ENCODE measurements at regions not wholly inside any gene's neighbourhood (a gene's known extent, or its start where the extent isn't known, plus 50 kb on each side); places are given as distances from the start of the nearest gene placed in this dataset.
"Not testable (repeated sequence)": the region's sequence is repeated elsewhere in the genome, so short reads cannot be mapped to it uniquely, and the experiment has no call there.

GRCh38 chr7:123321578-123321977, 121.8 kb upstream of the SLC13A1 start:
- not testable (repeated sequence) for DNase-seq

- no peak for DNase-seq
These were observed 120.1 kb upstream of the SLC13A1 start for GRCh38 chr7:123319911-123320310.

- DNase-seq, result no peak
These were observed 115.1 kb upstream of the SLC13A1 start for GRCh38 chr7:123314886-123315285.

GRCh38 chr7:123308254-123308951, 108.6 kb upstream of the SLC13A1 start:
- no peak for DNase-seq

- DNase-seq, result no peak
These were observed 106.1 kb upstream of the SLC13A1 start for GRCh38 chr7:123305840-123306375.

GRCh38 chr7:123303926-123304325, 104.2 kb upstream of the SLC13A1 start:
- DNase-seq, result no peak

GRCh38 chr7:123296965-123297364, 97.2 kb upstream of the SLC13A1 start:
- no peak for DNase-seq

- DNase-seq, result no peak
These were observed 93.9 kb upstream of the SLC13A1 start for GRCh38 chr7:123293710-123294109.

GRCh38 chr7:123292227-123292626, 92.5 kb upstream of the SLC13A1 start:
- no peak for DNase-seq

- DNase-seq, result no peak
These were observed 89.4 kb upstream of the SLC13A1 start for GRCh38 chr7:123289200-123289599.

- no peak for DNase-seq
These were observed 85.4 kb upstream of the SLC13A1 start for GRCh38 chr7:123285076-123285700.

- no peak for DNase-seq
These were observed 83.6 kb upstream of the SLC13A1 start for GRCh38 chr7:123283373-123283772.

- DNase-seq, result no peak
These were observed 82.4 kb upstream of the SLC13A1 start for GRCh38 chr7:123282181-123282580.

- no peak for DNase-seq
These were observed 80.2 kb upstream of the SLC13A1 start for GRCh38 chr7:123279949-123280348.

GRCh38 chr7:123275036-123275753, 75.4 kb upstream of the SLC13A1 start:
- DNase-seq, result no peak

GRCh38 chr7:123273185-123273584, 73.4 kb upstream of the SLC13A1 start:
- no peak for DNase-seq

GRCh38 chr7:123271856-123272255, 72.1 kb upstream of the SLC13A1 start:
- DNase-seq, result no peak

- no peak for DNase-seq
These were observed 71.5 kb upstream of the SLC13A1 start for GRCh38 chr7:123271231-123271630.

- DNase-seq, result no peak
These were observed 70.8 kb upstream of the SLC13A1 start for GRCh38 chr7:123270570-123270969.

GRCh38 chr7:123265853-123266252, 66.1 kb upstream of the SLC13A1 start:
- DNase-seq, result no peak

- DNase-seq, result not testable (repeated sequence)
These were observed 65.1 kb upstream of the SLC13A1 start for GRCh38 chr7:123264820-123265219.

- no peak for DNase-seq
These were observed 60.7 kb upstream of the SLC13A1 start for GRCh38 chr7:123260428-123260960.

- no peak for DNase-seq
These were observed 60.0 kb upstream of the SLC13A1 start for GRCh38 chr7:123259759-123260158.
